ENCODE measurements at regions not wholly inside any gene's neighbourhood (a gene's known extent, or its start where the extent isn't known, plus 50 kb on each side); places are given as distances from the start of the nearest gene placed in this dataset.

- TF ChIP-seq CTCF (IDR thresholded peaks at IDR 0.05) (no peak), POLR2A (IDR thresholded peaks at IDR 0.05) (no peak)
Measured at GRCh38 chr6:94372229-94372628, 952.9 kb upstream of the EPHA7 start.

Data from adrenal gland (tissue), 5 donors.